ENCODE measurements at regions not wholly inside any gene's neighbourhood (a gene's known extent, or its start where the extent isn't known, plus 50 kb on each side); places are given as distances from the start of the nearest gene placed in this dataset.

GRCh38 chr2:217289177-217289906 lies 429.5 kb upstream of the TNP1 start:
- H3K4me3 ChIP-seq (ENCODE audit: control insufficient read depth, low read depth, low read length) = no peak overlapping the region
- no peak for DNase-seq (ENCODE audit: low read depth)
- no peak for TF ChIP-seq CTCF (conservative IDR thresholded peaks at IDR 0.05; ENCODE audit: control insufficient read depth, insufficient read depth, low read depth, low read length)

- DNase-seq (ENCODE audit: low read depth) = no peak
- no peak overlapping the region for H3K4me3 ChIP-seq (ENCODE audit: control insufficient read depth, low read depth, low read length)
- TF ChIP-seq CTCF (conservative IDR thresholded peaks at IDR 0.05; ENCODE audit: control insufficient read depth, insufficient read depth, low read depth, low read length) = no peak
Observed at GRCh38 chr2:217288472-217289063, 428.7 kb upstream of the TNP1 start.

GRCh38 chr2:217286833-217287232 lies 427.0 kb upstream of the TNP1 start:
- TF ChIP-seq CTCF (conservative IDR thresholded peaks at IDR 0.05; ENCODE audit: control insufficient read depth, insufficient read depth, low read depth, low read length) = no peak
- no peak overlapping the region for H3K4me3 ChIP-seq (ENCODE audit: control insufficient read depth, low read depth, low read length)
- peak; percentile 31 for DNase-seq (ENCODE audit: low read depth)

- no peak for DNase-seq (ENCODE audit: low read depth)
- no peak overlapping the region for H3K4me3 ChIP-seq (ENCODE audit: control insufficient read depth, low read depth, low read length)
- TF ChIP-seq CTCF (conservative IDR thresholded peaks at IDR 0.05; ENCODE audit: control insufficient read depth, insufficient read depth, low read depth, low read length) = no peak
Observed at GRCh38 chr2:217285926-217286325, 426.1 kb upstream of the TNP1 start.

- no peak overlapping the region for H3K4me3 ChIP-seq (ENCODE audit: control insufficient read depth, low read depth, low read length)
- TF ChIP-seq CTCF (conservative IDR thresholded peaks at IDR 0.05; ENCODE audit: control insufficient read depth, insufficient read depth, low read depth, low read length) = no peak
- peak; percentile 95 for DNase-seq (ENCODE audit: low read depth)
Observed at GRCh38 chr2:217283460-217283859, 423.6 kb upstream of the TNP1 start.

- TF ChIP-seq CTCF (conservative IDR thresholded peaks at IDR 0.05; ENCODE audit: control insufficient read depth, insufficient read depth, low read depth, low read length) = no peak
- peak; percentile 50 for DNase-seq (ENCODE audit: low read depth)
- H3K4me3 ChIP-seq (ENCODE audit: control insufficient read depth, low read depth, low read length) = no peak overlapping the region
Observed at GRCh38 chr2:217282531-217282930, 422.7 kb upstream of the TNP1 start.
